ENCODE measurements at regions not wholly inside any gene's neighbourhood (a gene's known extent, or its start where the extent isn't known, plus 50 kb on each side); places are given as distances from the start of the nearest gene placed in this dataset.

GRCh38 chr13:92966900-92967299 lies 259.7 kb upstream of the GPC6 start:
- no peak for TF ChIP-seq CTCF (IDR thresholded peaks at IDR 0.05)

GRCh38 chr13:92967923-92968322 lies 258.7 kb upstream of the GPC6 start:
- Histone ChIP-seq H3K27ac (no peak overlapping the region), H3K4me3 (no peak overlapping the region), H3K27me3 (replicated peaks; ENCODE audit: insufficient read depth) (no peaks in the 10 kb centered on the region), H3K4me1 (ENCODE audit: control insufficient read depth in 1 of 2, low read depth in 2 of 2) (no peaks in the 10 kb centered on the region), H3K9me3 (no peaks in the 10 kb centered on the region), H3K36me3 (no peaks in the 10 kb centered on the region)
- TF ChIP-seq CTCF (IDR thresholded peaks at IDR 0.05): no peak
- ATAC-seq (ENCODE audit: insufficient number of reproducible peaks, low FRiP score, low read depth) (no peak), DNase-seq (ENCODE audit: low spot score) (no peak)

More at GRCh38 chr13:92966900-92967299, 259.7 kb upstream of the GPC6 start:
- no peaks in the 10 kb centered on the region for H3K27me3 ChIP-seq (replicated peaks; ENCODE audit: insufficient read depth)
- DNase-seq (ENCODE audit: low spot score): no peak
- no peaks in the 10 kb centered on the region for H3K36me3 ChIP-seq
- no peak for ATAC-seq (ENCODE audit: insufficient number of reproducible peaks, low FRiP score, low read depth)
- no peaks in the 10 kb centered on the region for H3K9me3 ChIP-seq
- no peaks in the 10 kb centered on the region for H3K4me1 ChIP-seq (ENCODE audit: control insufficient read depth in 1 of 2, low read depth in 2 of 2)
- no peak overlapping the region for H3K27ac ChIP-seq
- no peak overlapping the region for H3K4me3 ChIP-seq

DNA sequence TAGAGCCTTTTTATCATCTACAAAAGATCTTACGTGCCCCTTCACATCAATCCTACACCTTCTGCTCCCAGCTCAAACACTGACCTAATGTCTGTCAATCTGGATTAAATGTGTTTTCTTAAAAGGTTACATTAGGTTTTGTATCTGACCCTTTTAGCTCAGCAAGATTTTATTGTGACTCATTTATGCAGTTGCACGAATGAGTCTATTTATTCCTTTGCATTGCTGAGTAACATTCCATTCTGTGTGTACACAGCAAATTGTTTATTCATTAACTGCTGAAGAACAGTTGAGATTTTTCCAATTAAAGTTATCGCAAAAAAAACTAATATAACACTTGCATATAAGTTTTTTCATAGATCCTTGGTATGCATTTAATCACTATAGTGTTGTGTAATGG lies 253.9 kb upstream of the GPC6 start:
- ATAC-seq (ENCODE audit: insufficient number of reproducible peaks, low FRiP score, low read depth) (no peak), DNase-seq (ENCODE audit: low spot score) (no peak)
- no peak overlapping the region for H3K4me3 ChIP-seq
- no peaks in the 10 kb centered on the region for H3K36me3 ChIP-seq
- H3K4me1 ChIP-seq (ENCODE audit: control insufficient read depth in 1 of 2, low read depth in 2 of 2): no peaks in the 10 kb centered on the region
- TF ChIP-seq CTCF (IDR thresholded peaks at IDR 0.05): no peak
- H3K27me3 ChIP-seq (replicated peaks; ENCODE audit: insufficient read depth): no peaks in the 10 kb centered on the region
- no peaks in the 10 kb centered on the region for H3K9me3 ChIP-seq
- H3K27ac ChIP-seq: no peak overlapping the region

- no peaks in the 10 kb centered on the region for H3K4me1 ChIP-seq (ENCODE audit: control insufficient read depth in 1 of 2, low read depth in 2 of 2)
- TF ChIP-seq CTCF (IDR thresholded peaks at IDR 0.05): no peak
- H3K27ac ChIP-seq: no peak overlapping the region
- ATAC-seq (ENCODE audit: insufficient number of reproducible peaks, low FRiP score, low read depth) (no peak), DNase-seq (ENCODE audit: low spot score) (no peak)
- H3K4me3 ChIP-seq: no peak overlapping the region
- H3K36me3 ChIP-seq: no peaks in the 10 kb centered on the region
- no peaks in the 10 kb centered on the region for H3K27me3 ChIP-seq (replicated peaks; ENCODE audit: insufficient read depth)
- no peaks in the 10 kb centered on the region for H3K9me3 ChIP-seq
These were observed 251.6 kb upstream of the GPC6 start for GRCh38 chr13:92974905-92975429.

DNA sequence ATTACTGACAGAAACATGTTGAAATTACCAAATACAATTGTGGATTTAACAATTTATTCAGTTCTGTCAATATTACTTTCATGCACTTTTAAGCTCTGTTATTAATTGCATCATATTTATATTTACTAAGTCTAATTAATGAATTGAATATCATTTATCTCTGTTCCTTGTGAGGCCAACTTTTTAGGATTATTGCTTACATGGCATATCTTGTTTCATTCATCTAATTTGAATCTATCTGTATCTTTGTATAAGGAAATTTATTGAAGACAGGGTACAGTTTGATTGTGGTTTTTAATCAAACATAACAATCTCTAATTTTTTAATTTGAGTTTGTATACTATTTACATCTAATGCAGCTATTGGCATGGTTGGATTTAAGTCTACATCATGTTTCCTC lies 249.9 kb upstream of the GPC6 start:
- Histone ChIP-seq H3K4me1 (ENCODE audit: control insufficient read depth in 1 of 2, low read depth in 2 of 2) (no peaks in the 10 kb centered on the region), H3K9me3 (no peaks in the 10 kb centered on the region), H3K4me3 (no peak overlapping the region), H3K27me3 (replicated peaks; ENCODE audit: insufficient read depth) (no peaks in the 10 kb centered on the region), H3K36me3 (no peaks in the 10 kb centered on the region), H3K27ac (no peak overlapping the region)
- DNase-seq (ENCODE audit: low spot score) (no peak), ATAC-seq (ENCODE audit: insufficient number of reproducible peaks, low FRiP score, low read depth) (no peak)
- TF ChIP-seq CTCF (IDR thresholded peaks at IDR 0.05): no peak
